SU-DHL-6 (cell line): ENCODE measurements at regions not wholly inside any gene's neighbourhood (a gene's known extent, or its start where the extent isn't known, plus 50 kb on each side); places are given as distances from the start of the nearest gene placed in this dataset.

Experiments used
- H2AFZ ChIP-seq: fragments of 200-600 bp; sonication (generic); 2 replicates; pipeline ENCODE4 v1.6.1; 2014; ENCODE audit warnings: low read depth, mild to moderate bottlenecking, moderate library complexity, mixed read lengths, antibody characterized with exemption, low read length; ENCODE audit not compliant: severe bottlenecking
- H3F3A ChIP-seq: fragments of 200-600 bp; shearing (Covaris generic); 2 replicates; pipeline ENCODE4 v1.6.0; 2016; ENCODE audit warnings: antibody characterized with exemption, mild to moderate bottlenecking; ENCODE audit not compliant: insufficient read depth
- H3K27ac ChIP-seq: fragments of 200-600 bp; sonication (generic); 2 replicates; pipeline ENCODE4 v1.5.1; 2016; ENCODE audit warnings: low read depth, mild to moderate bottlenecking, low read length, moderate library complexity, mixed read lengths
- H3K27me3 ChIP-seq: fragments of 200-600 bp; sonication (generic), shearing (Covaris generic); 2 replicates; pipeline ENCODE4 v1.6.0; 2014; ENCODE audit warnings: mild to moderate bottlenecking, low read length
- H3K36me3 ChIP-seq: fragments of 200-600 bp; sonication (generic); 2 replicates; pipeline ENCODE4 v1.6.1; 2014; ENCODE audit warnings: mild to moderate bottlenecking, low read length, mixed read lengths
- H3K4me2 ChIP-seq: fragments of 300-600, 200-600 bp; shearing (Covaris generic), sonication (generic); 2 replicates; pipeline ENCODE4 v1.6.0; 2014; ENCODE audit warnings: low read length, low read depth, mild to moderate bottlenecking; ENCODE audit not compliant: poor library complexity, severe bottlenecking
- H3K4me3 ChIP-seq: fragments of 200-600 bp; sonication (generic); 2 replicates; pipeline ENCODE4 v1.5.1; 2014; ENCODE audit warnings: antibody characterized with exemption, low read length, mild to moderate bottlenecking, mixed read lengths; ENCODE audit not compliant: insufficient read depth, poor library complexity, severe bottlenecking
- H3K79me2 ChIP-seq: fragments of 200-600 bp; sonication (generic); 2 replicates; pipeline ENCODE4 v1.6.1; 2014; ENCODE audit warnings: mild to moderate bottlenecking, low read length, moderate library complexity; ENCODE audit not compliant: insufficient read depth
- H3K9ac ChIP-seq: fragments of 200-600 bp; sonication (generic); 2 replicates; pipeline ENCODE4 v1.7.0; 2014; ENCODE audit warnings: mild to moderate bottlenecking, low read length
- H3K9me2 ChIP-seq: fragments of 200-600 bp; sonication (generic); replicated peaks from 2 replicates; pipeline ENCODE4 v1.6.1; 2014; ENCODE audit warnings: low read length; ENCODE audit not compliant: insufficient read depth
- H3K9me3 ChIP-seq: fragments of 200-600 bp; sonication (generic); 2 replicates; pipeline ENCODE4 v1.6.1; 2014; ENCODE audit warnings: low read length, mixed read lengths; ENCODE audit not compliant: insufficient read depth
- H4K20me1 ChIP-seq: fragments of 200-600 bp; sonication (generic); 2 replicates; pipeline ENCODE4 v1.6.1; 2014; ENCODE audit warnings: low read depth, mild to moderate bottlenecking, antibody characterized with exemption, low read length, moderate library complexity, mixed read lengths
- EZH2phosphoT487 ChIP-seq: fragments of 200-600 bp; sonication (generic), shearing (Covaris generic); conservative IDR thresholded peaks from 2 replicates; pipeline ENCODE4 v1.6.1; 2018; ENCODE audit warnings: mild to moderate bottlenecking, antibody characterized with exemption, low read length, moderate library complexity, mixed read lengths
- TF ChIP-seq, protein P1 (sequence below): fragments of 200-600 bp; sonication (generic); IDR thresholded peaks from one replicate; pipeline ENCODE4 v1.5.1; 2017; ENCODE audit warnings: antibody characterized with exemption, mild to moderate bottlenecking, low read length, moderate library complexity; ENCODE audit not compliant: insufficient read depth, poor library complexity, severe bottlenecking

DNA sequence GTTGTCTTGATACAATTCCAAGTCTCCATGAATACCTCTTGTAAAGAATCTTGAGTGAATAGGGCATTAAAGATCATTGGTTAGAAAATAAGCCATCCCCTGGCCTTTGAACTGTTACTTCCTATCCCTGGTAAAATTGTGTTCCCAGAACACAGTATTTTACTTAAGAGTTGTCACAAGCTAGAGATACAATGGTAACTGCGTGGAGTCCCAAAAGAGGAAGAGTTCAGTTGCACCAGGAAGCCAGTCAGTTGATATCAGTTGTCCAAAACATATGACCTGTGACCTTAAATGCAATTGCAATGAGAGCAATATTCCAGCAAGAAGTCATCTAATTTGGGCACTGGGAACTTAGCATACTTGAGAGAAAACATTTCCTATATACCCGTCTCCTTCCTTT lies 117.3 kb downstream of the NEDD1 start:
- no peak overlapping the region for H3K4me3 ChIP-seq

DNA sequence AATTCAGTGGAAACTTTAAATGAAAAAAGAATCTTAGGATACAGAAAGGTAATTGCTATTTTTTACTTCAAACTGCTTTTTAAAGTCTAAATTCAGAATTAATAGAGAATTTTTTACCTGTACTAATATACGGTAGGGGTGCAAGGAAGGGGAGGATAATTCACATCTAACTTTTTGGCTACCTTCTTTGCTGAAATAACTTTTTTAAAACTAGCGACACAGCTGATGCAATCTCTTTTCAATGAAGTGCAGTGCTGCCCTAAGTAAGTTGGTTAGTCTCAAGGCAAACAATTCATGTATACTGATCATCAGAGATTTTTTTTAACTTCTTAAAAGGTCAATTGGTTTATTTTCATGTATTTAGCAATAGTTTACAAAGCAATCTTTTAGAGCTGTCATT lies 119.8 kb downstream of the NEDD1 start:
- H2AFZ ChIP-seq = no peak overlapping the region
- no peaks in the 10 kb centered on the region for H3K27me3 ChIP-seq
- no peaks in the 10 kb centered on the region for H4K20me1 ChIP-seq
- H3K9me2 ChIP-seq = no peaks in the 10 kb centered on the region
- no peaks in the 10 kb centered on the region for H3K79me2 ChIP-seq
- no peak overlapping the region for H3K4me3 ChIP-seq
- no peaks in the 10 kb centered on the region for H3F3A ChIP-seq
- TF ChIP-seq, protein P1, sequence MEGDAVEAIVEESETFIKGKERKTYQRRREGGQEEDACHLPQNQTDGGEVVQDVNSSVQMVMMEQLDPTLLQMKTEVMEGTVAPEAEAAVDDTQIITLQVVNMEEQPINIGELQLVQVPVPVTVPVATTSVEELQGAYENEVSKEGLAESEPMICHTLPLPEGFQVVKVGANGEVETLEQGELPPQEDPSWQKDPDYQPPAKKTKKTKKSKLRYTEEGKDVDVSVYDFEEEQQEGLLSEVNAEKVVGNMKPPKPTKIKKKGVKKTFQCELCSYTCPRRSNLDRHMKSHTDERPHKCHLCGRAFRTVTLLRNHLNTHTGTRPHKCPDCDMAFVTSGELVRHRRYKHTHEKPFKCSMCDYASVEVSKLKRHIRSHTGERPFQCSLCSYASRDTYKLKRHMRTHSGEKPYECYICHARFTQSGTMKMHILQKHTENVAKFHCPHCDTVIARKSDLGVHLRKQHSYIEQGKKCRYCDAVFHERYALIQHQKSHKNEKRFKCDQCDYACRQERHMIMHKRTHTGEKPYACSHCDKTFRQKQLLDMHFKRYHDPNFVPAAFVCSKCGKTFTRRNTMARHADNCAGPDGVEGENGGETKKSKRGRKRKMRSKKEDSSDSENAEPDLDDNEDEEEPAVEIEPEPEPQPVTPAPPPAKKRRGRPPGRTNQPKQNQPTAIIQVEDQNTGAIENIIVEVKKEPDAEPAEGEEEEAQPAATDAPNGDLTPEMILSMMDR = no peak
- TF ChIP-seq EZH2phosphoT487 = no peak
- H3K27ac ChIP-seq = no peak overlapping the region
- no peaks in the 10 kb centered on the region for H3K9me3 ChIP-seq
- no peak overlapping the region for H3K9ac ChIP-seq
- no peak overlapping the region for H3K4me2 ChIP-seq
- no peaks in the 10 kb centered on the region for H3K36me3 ChIP-seq

More for the DNA sequence above, 117.3 kb downstream of the NEDD1 start:
- Histone ChIP-seq H3K4me2 (no peak overlapping the region), H3K36me3 (no peaks in the 10 kb centered on the region), H3F3A (no peaks in the 10 kb centered on the region), H3K27ac (no peak overlapping the region), H3K9ac (no peak overlapping the region), H3K27me3 (no peaks in the 10 kb centered on the region), H3K79me2 (no peaks in the 10 kb centered on the region), H3K9me2 (no peaks in the 10 kb centered on the region), H2AFZ (no peak overlapping the region), H4K20me1 (no peaks in the 10 kb centered on the region), H3K9me3 (no peaks in the 10 kb centered on the region)
- TF ChIP-seq, protein P1 = no peak
- TF ChIP-seq EZH2phosphoT487 = no peak

DNA sequence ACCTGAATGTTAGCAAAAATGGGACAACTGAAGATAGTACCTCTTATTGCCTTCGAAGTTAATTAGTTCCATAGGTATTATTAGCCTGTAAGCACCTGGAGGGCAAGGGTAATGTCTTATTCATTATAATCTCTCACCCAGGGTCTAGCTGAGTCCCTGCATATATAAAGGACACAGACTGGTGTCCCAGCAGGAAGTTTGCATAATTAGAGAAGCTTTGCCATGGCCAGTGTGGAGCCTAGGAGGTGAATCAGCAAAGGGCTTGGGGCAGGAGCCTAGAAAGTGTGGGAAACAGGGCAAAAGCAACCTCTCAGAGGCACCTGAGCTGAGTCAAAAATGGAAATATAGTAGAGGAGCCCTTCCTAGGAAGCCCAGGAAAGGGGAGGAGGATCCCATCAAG lies 120.4 kb downstream of the NEDD1 start:
- Histone ChIP-seq H2AFZ (no peak overlapping the region), H3K9me2 (no peaks in the 10 kb centered on the region), H3K9ac (no peak overlapping the region), H3F3A (no peaks in the 10 kb centered on the region), H3K27ac (no peak overlapping the region), H3K79me2 (no peaks in the 10 kb centered on the region), H3K4me3 (no peak overlapping the region), H3K27me3 (no peaks in the 10 kb centered on the region), H3K9me3 (no peaks in the 10 kb centered on the region), H3K4me2 (no peak overlapping the region), H3K36me3 (no peaks in the 10 kb centered on the region), H4K20me1 (no peaks in the 10 kb centered on the region)
- no peak for TF ChIP-seq EZH2phosphoT487
- TF ChIP-seq, protein P1 = no peak
